ENCODE measurements at regions not wholly inside any gene's neighbourhood (a gene's known extent, or its start where the extent isn't known, plus 50 kb on each side); places are given as distances from the start of the nearest gene placed in this dataset.

DNA sequence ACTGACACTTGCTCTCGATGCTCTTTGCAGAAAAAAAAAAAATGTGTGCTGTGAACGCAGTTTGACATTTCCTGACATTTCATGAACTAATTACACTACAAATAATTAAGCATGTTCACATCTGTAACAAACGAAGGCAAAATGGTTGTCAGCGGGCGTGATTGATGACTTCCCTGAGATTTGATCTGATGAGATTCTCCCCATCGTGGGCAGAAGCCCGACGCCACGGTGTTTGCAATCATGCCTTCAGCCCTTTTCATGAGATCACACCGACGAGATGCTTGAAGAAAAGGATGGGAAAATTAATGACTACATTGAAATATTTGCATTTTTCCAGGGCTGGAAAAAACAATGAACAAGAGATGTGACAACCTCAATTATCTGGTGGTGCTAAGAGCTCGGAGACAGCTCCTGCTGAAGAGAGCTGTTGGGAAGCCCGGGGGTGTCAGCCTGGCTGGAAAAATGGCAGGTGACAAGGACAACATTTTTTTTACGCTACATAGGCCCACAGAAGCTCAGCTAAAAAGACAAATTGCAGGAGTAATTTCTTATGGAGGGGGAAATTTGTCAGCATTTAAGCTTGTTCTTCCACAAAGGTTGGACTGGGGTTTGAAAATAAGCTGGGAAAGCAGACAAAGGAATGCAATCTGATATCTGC lies 259.4 kb upstream of the IRX3 start:
- ATAC-seq (no peak), DNase-seq (ENCODE audit: low read depth, low spot score) (no peak)
- in situ Hi-C loops (cut with HindIII; ENCODE audit: low pct_unique_long_range_greater_than_20kb, low sequenced_read_pairs), result no loop called here
- Histone ChIP-seq H3K4me1 (ENCODE audit: control insufficient read depth, insufficient read depth, low read length) (no peaks in the 10 kb centered on the region), H3K36me3 (ENCODE audit: control insufficient read depth, insufficient read depth, low read length) (no peaks in the 10 kb centered on the region), H3K4me3 (ENCODE audit: low read depth in 2 of 2, low read length in 2 of 2) (no peak overlapping the region), H3K27me3 (ENCODE audit: control insufficient read depth, insufficient read depth, low read length) (peaks cover 12% of the 10 kb centered on the region), H3K9me3 (ENCODE audit: control insufficient read depth, insufficient read depth, low read depth, low read length) (no peaks in the 10 kb centered on the region), H3K27ac (ENCODE audit: low read length) (no peak overlapping the region)
- intact Hi-C loops (cut with micrococcal nuclease; ENCODE audit: unreplicated experiment), result no loop called here
- no TSS peak for BruUV-seq (replicated peaks)
- POLR2A ChIA-PET, result interaction anchor here (0.7 kb wide), 1 partner anchor 12 kb away, joined by 3 read pairs; no protein-coding TSS in a partner anchor
- CTCF ChIA-PET, result no interaction called here
- TF ChIP-seq, protein P1, sequence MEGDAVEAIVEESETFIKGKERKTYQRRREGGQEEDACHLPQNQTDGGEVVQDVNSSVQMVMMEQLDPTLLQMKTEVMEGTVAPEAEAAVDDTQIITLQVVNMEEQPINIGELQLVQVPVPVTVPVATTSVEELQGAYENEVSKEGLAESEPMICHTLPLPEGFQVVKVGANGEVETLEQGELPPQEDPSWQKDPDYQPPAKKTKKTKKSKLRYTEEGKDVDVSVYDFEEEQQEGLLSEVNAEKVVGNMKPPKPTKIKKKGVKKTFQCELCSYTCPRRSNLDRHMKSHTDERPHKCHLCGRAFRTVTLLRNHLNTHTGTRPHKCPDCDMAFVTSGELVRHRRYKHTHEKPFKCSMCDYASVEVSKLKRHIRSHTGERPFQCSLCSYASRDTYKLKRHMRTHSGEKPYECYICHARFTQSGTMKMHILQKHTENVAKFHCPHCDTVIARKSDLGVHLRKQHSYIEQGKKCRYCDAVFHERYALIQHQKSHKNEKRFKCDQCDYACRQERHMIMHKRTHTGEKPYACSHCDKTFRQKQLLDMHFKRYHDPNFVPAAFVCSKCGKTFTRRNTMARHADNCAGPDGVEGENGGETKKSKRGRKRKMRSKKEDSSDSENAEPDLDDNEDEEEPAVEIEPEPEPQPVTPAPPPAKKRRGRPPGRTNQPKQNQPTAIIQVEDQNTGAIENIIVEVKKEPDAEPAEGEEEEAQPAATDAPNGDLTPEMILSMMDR (IDR thresholded peaks at IDR 0.05), result no peak
- no peak for TF ChIP-seq TCF7L2 (IDR thresholded peaks at IDR 0.05; ENCODE audit: low read depth, low read length)
- TF ChIP-seq, protein P2, sequence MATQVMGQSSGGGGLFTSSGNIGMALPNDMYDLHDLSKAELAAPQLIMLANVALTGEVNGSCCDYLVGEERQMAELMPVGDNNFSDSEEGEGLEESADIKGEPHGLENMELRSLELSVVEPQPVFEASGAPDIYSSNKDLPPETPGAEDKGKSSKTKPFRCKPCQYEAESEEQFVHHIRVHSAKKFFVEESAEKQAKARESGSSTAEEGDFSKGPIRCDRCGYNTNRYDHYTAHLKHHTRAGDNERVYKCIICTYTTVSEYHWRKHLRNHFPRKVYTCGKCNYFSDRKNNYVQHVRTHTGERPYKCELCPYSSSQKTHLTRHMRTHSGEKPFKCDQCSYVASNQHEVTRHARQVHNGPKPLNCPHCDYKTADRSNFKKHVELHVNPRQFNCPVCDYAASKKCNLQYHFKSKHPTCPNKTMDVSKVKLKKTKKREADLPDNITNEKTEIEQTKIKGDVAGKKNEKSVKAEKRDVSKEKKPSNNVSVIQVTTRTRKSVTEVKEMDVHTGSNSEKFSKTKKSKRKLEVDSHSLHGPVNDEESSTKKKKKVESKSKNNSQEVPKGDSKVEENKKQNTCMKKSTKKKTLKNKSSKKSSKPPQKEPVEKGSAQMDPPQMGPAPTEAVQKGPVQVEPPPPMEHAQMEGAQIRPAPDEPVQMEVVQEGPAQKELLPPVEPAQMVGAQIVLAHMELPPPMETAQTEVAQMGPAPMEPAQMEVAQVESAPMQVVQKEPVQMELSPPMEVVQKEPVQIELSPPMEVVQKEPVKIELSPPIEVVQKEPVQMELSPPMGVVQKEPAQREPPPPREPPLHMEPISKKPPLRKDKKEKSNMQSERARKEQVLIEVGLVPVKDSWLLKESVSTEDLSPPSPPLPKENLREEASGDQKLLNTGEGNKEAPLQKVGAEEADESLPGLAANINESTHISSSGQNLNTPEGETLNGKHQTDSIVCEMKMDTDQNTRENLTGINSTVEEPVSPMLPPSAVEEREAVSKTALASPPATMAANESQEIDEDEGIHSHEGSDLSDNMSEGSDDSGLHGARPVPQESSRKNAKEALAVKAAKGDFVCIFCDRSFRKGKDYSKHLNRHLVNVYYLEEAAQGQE (IDR thresholded peaks at IDR 0.05; ENCODE audit: insufficient read depth in 1 of 2, low read depth in 2 of 2, low read length in 1 of 2), result no peak
- TF ChIP-seq SIN3A (IDR thresholded peaks at IDR 0.05; ENCODE audit: borderline replicate concordance, insufficient read depth, low read depth, low read length), result no peak
- no peak for TF ChIP-seq POLR2AphosphoS5 (IDR thresholded peaks at IDR 0.05; ENCODE audit: low read depth, low read length)

DNA sequence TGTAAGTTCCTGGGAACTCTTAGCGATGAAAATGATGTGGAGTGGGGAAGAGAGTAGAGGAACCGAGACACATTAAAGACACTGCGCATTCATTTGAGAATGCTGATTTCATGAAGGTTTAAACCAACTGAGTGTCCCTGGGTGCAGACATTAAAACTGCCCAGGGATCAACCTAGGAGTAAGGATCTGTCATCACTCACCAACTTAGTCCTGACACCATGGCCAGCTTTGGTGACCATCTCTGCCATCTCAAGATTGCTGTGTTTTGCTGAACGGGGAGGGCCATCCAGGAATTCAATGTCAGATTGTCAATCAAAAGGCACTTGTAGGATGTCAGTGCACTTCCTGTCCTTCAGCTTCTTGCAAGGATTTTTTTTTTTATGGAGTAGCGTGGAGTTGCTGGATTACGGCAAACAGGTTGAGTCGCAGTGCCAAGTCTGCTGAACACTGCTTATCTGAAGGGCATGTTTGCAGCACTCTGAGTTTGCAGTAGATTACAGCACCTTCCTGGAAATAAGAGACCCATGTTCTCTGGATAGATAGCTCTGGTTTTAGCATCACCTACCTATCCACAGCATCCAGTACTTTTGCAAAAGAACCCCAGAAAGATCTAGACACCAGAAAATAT lies 258.1 kb upstream of the IRX3 start:
- Histone ChIP-seq H3K9me3 (ENCODE audit: control insufficient read depth, insufficient read depth, low read depth, low read length) (no peaks in the 10 kb centered on the region), H3K27me3 (ENCODE audit: control insufficient read depth, insufficient read depth, low read length) (peaks cover 13% of the 10 kb centered on the region), H3K27ac (ENCODE audit: low read length) (no peak overlapping the region), H3K4me3 (ENCODE audit: low read depth in 2 of 2, low read length in 2 of 2) (no peak overlapping the region), H3K4me1 (ENCODE audit: control insufficient read depth, insufficient read depth, low read length) (no peaks in the 10 kb centered on the region), H3K36me3 (ENCODE audit: control insufficient read depth, insufficient read depth, low read length) (no peaks in the 10 kb centered on the region)
- no peak for DNase-seq (ENCODE audit: low read depth, low spot score)
- POLR2A ChIA-PET, result no interaction called here
- ATAC-seq, result no peak
- TF ChIP-seq POLR2AphosphoS5 (IDR thresholded peaks at IDR 0.05; ENCODE audit: low read depth, low read length) (no peak), TCF7L2 (IDR thresholded peaks at IDR 0.05; ENCODE audit: low read depth, low read length) (no peak), SIN3A (IDR thresholded peaks at IDR 0.05; ENCODE audit: borderline replicate concordance, insufficient read depth, low read depth, low read length) (no peak)
- TF ChIP-seq, protein P1 (IDR thresholded peaks at IDR 0.05), result no peak
- TF ChIP-seq, protein P2 (IDR thresholded peaks at IDR 0.05; ENCODE audit: insufficient read depth in 1 of 2, low read depth in 2 of 2, low read length in 1 of 2), result no peak
- in situ Hi-C loops (cut with HindIII; ENCODE audit: low pct_unique_long_range_greater_than_20kb, low sequenced_read_pairs) (no loop called here), intact Hi-C loops (cut with micrococcal nuclease; ENCODE audit: unreplicated experiment) (no loop called here)
- CTCF ChIA-PET, result no interaction called here
- no TSS peak for BruUV-seq (replicated peaks)
